ENCODE measurements at regions not wholly inside any gene's neighbourhood (a gene's known extent, or its start where the extent isn't known, plus 50 kb on each side); places are given as distances from the start of the nearest gene placed in this dataset.

DNA sequence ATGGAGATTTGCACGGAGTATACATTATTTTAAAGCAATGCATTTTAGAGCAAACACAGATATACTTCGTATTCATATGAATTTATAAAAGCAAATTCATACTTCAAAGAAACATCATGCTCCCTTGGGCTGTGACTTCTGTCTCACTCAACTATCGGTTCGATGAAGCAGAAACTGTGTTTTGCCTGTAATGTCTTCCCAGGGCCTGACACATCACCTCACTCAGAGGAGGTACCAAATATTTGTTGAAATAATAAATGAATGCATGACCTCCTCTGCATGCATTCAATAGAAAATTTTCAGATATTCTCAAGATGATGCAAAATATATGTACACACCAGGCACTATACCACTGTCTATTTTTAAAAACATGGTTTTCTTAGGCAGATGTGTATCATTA, 432.7 kb downstream of the EFNB2 start:
- TF ChIP-seq EGR1 (IDR thresholded peaks at IDR 0.05) (no peak), FOXM1 (IDR thresholded peaks at IDR 0.05; ENCODE audit: borderline replicate concordance, low read depth) (no peak)

DNA sequence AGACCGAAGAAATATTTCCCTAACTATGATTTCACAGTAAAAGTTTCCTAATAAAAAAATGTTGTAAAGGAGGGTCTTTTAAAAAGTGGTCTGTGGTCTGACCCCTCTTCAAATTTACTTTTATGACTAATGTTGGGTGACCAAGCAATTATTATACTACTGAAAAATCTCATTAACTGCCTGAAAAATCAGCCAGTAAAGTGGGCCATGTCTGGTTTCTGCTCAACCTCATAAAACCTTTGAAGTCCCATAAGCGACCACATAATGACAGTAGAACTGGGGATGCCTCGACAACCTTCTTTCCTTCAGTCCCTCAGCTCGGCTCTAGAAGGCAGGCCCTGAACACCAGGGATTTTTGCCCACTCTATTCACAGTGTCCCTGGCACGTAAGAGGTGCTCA, 434.3 kb downstream of the EFNB2 start:
- TF ChIP-seq CEBPB (IDR thresholded peaks at IDR 0.05) (no peak), ZBTB7A (IDR thresholded peaks at IDR 0.05; ENCODE audit: low read depth) (no peak), TCF12 (IDR thresholded peaks at IDR 0.05; ENCODE audit: low read depth) (no peak), TEAD4 (IDR thresholded peaks at IDR 0.05) (no peak), REST (IDR thresholded peaks at IDR 0.05; ENCODE audit: low read depth) (no peak), TAF1 (IDR thresholded peaks at IDR 0.05; ENCODE audit: low read depth) (no peak), NFIC (IDR thresholded peaks at IDR 0.05) (no peak)
- TF ChIP-seq, protein P1, sequence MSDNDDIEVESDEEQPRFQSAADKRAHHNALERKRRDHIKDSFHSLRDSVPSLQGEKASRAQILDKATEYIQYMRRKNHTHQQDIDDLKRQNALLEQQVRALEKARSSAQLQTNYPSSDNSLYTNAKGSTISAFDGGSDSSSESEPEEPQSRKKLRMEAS (IDR thresholded peaks at IDR 0.05) = no peak

DNA sequence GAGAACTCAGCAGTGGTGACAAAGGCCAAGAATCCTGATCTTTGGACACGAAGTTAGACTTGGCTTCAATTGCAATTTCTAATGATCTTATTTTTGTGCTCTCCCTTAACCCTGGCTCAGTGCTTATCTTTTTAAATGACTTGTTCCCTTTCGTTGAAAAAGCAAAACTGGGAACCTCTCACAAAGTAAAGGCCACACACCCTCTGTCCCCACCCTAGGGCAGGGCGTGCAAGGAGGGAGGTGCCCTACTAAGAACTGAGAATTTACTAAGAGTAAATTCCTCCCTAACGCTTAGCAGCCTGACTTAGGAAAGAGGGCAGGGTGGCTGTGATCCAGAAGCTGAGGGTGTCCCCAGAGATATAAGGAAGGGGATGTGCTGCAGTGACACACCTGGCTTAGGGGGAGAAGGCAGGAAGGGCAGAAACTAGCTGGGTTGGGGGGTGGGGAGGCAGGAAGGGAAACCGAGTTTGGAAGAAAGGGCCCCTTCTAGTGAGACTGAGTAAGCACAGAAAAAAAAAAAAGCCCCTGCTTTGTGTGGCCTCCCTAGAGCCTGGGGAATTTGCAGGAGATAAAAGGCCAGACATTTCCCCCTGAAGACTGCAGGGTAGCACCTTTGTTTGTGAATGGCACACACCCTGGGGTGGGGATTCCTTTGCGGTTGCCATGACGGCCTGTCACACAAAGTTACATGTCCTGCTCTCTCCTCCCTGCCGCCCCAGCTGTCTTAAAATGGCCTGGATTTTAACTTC, 435.1 kb downstream of the EFNB2 start:
- TF ChIP-seq RAD21 (IDR thresholded peaks at IDR 0.05; ENCODE audit: low read depth) = no peak
- TF ChIP-seq TCF12 (IDR thresholded peaks at IDR 0.05; ENCODE audit: low read depth) = no peak
- no peak for TF ChIP-seq EGR1 (IDR thresholded peaks at IDR 0.05)
- TF ChIP-seq CREB1 (IDR thresholded peaks at IDR 0.05; ENCODE audit: low read depth) = no peak
- TF ChIP-seq EP300 (IDR thresholded peaks at IDR 0.05; ENCODE audit: borderline replicate concordance) = no peak
- no peak for TF ChIP-seq TAF1 (IDR thresholded peaks at IDR 0.05; ENCODE audit: low read depth)
- no peak for TF ChIP-seq REST (IDR thresholded peaks at IDR 0.05; ENCODE audit: low read depth)
- no peak for TF ChIP-seq ZBTB7A (IDR thresholded peaks at IDR 0.05; ENCODE audit: low read depth)
- no peak for TF ChIP-seq YY1 (IDR thresholded peaks at IDR 0.05; ENCODE audit: low read depth)
- TF ChIP-seq TEAD4 (IDR thresholded peaks at IDR 0.05) = no peak
- no peak for TF ChIP-seq CEBPB (IDR thresholded peaks at IDR 0.05)
- TF ChIP-seq, protein P1 (IDR thresholded peaks at IDR 0.05) = no peak
- TF ChIP-seq NFIC (IDR thresholded peaks at IDR 0.05) = no peak
- no peak for TF ChIP-seq FOXM1 (IDR thresholded peaks at IDR 0.05; ENCODE audit: borderline replicate concordance, low read depth)
- TF ChIP-seq USF1 (IDR thresholded peaks at IDR 0.05) = no peak

DNA sequence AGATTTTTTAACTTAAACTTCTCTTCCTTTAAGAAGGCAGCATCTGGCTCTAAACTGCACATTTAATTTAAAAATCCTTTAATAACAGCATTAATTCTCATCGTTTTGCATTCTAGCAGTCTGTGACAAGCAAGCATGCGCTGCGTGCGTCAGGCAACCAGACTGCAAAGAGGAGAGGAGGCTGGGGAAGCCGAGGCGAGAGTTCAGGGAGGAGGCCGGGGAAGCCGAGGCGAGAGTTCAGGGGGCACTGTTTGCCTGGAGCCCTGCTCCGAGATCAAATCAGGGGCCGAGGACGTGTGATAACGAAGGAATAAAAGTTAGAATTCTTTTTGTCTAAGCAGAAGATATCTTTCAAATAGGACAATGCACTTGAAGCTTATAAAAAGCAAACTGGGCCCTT, 435.7 kb downstream of the EFNB2 start:
- TF ChIP-seq TAF1 (IDR thresholded peaks at IDR 0.05; ENCODE audit: low read depth) = no peak
- no peak for TF ChIP-seq NFIC (IDR thresholded peaks at IDR 0.05)
- TF ChIP-seq, protein P1 (IDR thresholded peaks at IDR 0.05) = no peak
- TF ChIP-seq TCF12 (IDR thresholded peaks at IDR 0.05; ENCODE audit: low read depth) = no peak
- TF ChIP-seq CREB1 (IDR thresholded peaks at IDR 0.05; ENCODE audit: low read depth) = no peak
- TF ChIP-seq USF1 (IDR thresholded peaks at IDR 0.05) = no peak
- TF ChIP-seq TEAD4 (IDR thresholded peaks at IDR 0.05) = no peak
- TF ChIP-seq RAD21 (IDR thresholded peaks at IDR 0.05; ENCODE audit: low read depth) = no peak
- no peak for TF ChIP-seq EP300 (IDR thresholded peaks at IDR 0.05; ENCODE audit: borderline replicate concordance)
- TF ChIP-seq FOXM1 (IDR thresholded peaks at IDR 0.05; ENCODE audit: borderline replicate concordance, low read depth) = no peak
- no peak for TF ChIP-seq REST (IDR thresholded peaks at IDR 0.05; ENCODE audit: low read depth)
- TF ChIP-seq EGR1 (IDR thresholded peaks at IDR 0.05) = no peak
- TF ChIP-seq YY1 (IDR thresholded peaks at IDR 0.05; ENCODE audit: low read depth) = no peak
- no peak for TF ChIP-seq CEBPB (IDR thresholded peaks at IDR 0.05)
- TF ChIP-seq ZBTB7A (IDR thresholded peaks at IDR 0.05; ENCODE audit: low read depth) = no peak
